ENCODE measurements at regions not wholly inside any gene's neighbourhood (a gene's known extent, or its start where the extent isn't known, plus 50 kb on each side); places are given as distances from the start of the nearest gene placed in this dataset.

- DNase-seq: no peak
- Histone ChIP-seq H3K27ac (no peak overlapping the region), H3K9me3 (no peaks in the 10 kb centered on the region), H3K27me3 (no peaks in the 10 kb centered on the region), H3K4me1 (no peaks in the 10 kb centered on the region), H3K36me3 (no peaks in the 10 kb centered on the region), H3K9ac (ENCODE audit: low read depth in 2 of 2, low read length in 2 of 2) (no peak overlapping the region), H3K4me3 (no peak overlapping the region)
- intact Hi-C loops (cut with DNase I): no loop called here
- TF ChIP-seq CTCF (IDR thresholded peaks at IDR 0.05): no peak
Measured at GRCh38 chr1:219751870-219752507, 139.1 kb upstream of the ZC3H11B start.

DNA sequence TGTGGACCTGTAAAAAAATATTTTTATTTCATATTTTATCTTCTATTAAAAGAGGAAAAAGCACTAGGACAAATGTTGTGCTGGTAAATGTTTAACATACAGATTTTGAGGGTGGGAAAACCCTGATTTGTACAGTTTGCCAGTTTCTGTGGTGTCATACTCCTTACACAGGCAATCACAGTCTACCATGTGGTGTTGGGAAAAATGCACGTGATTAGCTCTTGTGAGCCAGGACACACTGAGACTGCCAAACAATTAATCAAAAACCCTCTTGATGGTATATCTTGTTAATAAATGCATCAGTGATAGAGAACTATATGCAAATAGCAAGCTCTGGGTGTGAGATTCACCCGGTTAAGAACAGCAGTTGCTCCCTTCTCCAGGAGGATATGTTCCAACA is 136.5 kb upstream of the ZC3H11B start:
- no peak for DNase-seq
- TF ChIP-seq CTCF (IDR thresholded peaks at IDR 0.05): no peak

GRCh38 chr1:219746141-219746540 is 133.2 kb upstream of the ZC3H11B start:
- intact Hi-C loops (cut with DNase I): no loop called here
- Histone ChIP-seq H3K36me3 (no peaks in the 10 kb centered on the region), H3K27ac (no peak overlapping the region)

More for the DNA sequence above, 136.5 kb upstream of the ZC3H11B start:
- no peak overlapping the region for H3K9ac ChIP-seq (ENCODE audit: low read depth in 2 of 2, low read length in 2 of 2)
- H3K36me3 ChIP-seq: no peaks in the 10 kb centered on the region
- H3K27me3 ChIP-seq: no peaks in the 10 kb centered on the region
- no peak overlapping the region for H3K4me3 ChIP-seq
- H3K4me1 ChIP-seq: no peaks in the 10 kb centered on the region
- intact Hi-C loops (cut with DNase I): no loop called here
- H3K27ac ChIP-seq: no peak overlapping the region
- H3K9me3 ChIP-seq: no peaks in the 10 kb centered on the region

DNA sequence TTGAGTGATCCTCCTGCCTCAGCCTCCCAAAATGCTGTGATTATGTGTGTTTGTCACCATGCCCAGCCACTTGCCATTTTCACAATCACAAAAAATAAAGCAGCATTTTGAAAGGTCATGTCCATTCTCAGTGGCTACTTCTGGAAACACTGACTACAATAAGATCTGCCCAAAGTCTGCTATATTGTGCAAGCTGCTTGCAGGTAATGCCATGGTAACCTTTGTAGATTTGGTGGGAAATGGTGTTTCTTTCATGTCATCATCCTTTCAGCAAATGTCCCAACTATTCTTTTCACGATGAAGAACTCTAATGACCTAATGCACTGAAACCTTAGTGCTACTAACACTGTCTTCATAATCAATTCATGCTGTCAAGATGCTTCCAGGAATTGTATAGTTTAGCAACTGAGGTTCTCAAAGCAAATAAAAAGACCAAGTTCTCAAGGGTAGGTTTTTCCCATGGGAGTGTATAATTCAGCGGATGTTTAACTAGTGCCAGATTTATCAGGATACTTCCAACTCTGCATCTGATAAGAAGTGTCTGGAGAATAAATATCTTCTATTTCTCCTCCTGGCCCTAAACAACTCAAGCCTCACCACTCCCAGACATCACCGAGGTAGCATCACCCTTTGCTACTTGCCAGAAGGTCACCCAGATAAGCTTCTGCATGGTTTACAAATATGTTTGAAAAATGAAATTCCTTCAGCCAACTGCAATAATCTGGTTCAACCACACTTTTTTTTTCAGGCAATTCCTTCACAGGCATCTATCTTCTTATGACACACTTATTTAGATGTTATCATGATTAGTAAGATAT is 132.0 kb upstream of the ZC3H11B start:
- H3K27ac ChIP-seq: no peak overlapping the region
- no peaks in the 10 kb centered on the region for H3K36me3 ChIP-seq
- H3K4me3 ChIP-seq: no peak overlapping the region
- H3K9me3 ChIP-seq: no peaks in the 10 kb centered on the region
- no peak for DNase-seq
- H3K4me1 ChIP-seq: no peaks in the 10 kb centered on the region
- no peak for TF ChIP-seq CTCF (IDR thresholded peaks at IDR 0.05)
- intact Hi-C loops (cut with DNase I): no loop called here
- no peak overlapping the region for H3K9ac ChIP-seq (ENCODE audit: low read depth in 2 of 2, low read length in 2 of 2)
- no peaks in the 10 kb centered on the region for H3K27me3 ChIP-seq

More at GRCh38 chr1:219746141-219746540, 133.2 kb upstream of the ZC3H11B start:
- H3K27me3 ChIP-seq: no peaks in the 10 kb centered on the region
- DNase-seq: no peak
- no peak overlapping the region for H3K4me3 ChIP-seq
- no peak overlapping the region for H3K9ac ChIP-seq (ENCODE audit: low read depth in 2 of 2, low read length in 2 of 2)
- H3K9me3 ChIP-seq: no peaks in the 10 kb centered on the region
- no peak for TF ChIP-seq CTCF (IDR thresholded peaks at IDR 0.05)
- no peaks in the 10 kb centered on the region for H3K4me1 ChIP-seq

DNA sequence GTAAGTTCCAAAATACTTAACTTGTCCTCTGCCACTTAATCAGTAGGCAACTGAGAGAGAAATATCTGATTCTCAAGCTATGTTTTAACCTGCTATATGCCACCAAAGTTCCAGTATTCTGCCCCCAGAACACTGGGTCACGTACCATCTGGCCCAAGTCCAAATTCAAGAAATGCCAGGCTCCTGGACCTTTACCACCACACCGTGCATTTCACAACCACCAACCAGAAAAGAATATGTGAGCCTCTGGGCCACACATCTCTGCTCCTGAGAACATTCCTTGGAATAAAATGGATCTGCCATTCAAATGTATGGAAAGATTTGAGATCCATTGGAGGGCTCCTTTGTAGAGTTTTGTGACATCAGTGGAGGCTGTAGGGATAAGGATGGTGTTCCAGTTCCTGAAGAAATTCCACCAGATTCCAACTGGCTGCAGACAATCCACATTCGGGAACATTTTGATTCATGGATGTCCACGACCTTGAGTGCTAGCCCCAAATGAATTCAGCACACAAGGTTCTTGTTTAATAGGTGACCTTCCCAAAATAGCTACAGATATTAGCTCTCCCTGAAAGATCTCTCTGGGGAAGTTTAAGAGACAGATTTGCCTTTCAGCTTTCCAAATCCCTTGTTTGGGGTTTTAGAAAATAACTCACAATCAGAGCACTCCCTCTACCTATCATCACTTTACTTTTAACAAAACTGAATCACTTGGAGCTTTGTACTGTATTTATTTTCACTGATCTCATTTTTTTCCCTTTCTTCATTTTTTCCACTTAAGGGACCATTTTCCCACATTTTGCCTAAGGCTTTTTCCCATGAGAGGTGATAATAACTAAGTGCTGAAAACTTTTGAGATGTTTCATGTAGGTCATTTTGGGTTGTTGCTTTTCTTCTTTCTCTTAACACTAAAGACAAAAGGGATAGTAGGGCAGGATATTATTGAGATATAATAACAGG is 128.4 kb upstream of the ZC3H11B start:
- no peak for TF ChIP-seq CTCF (IDR thresholded peaks at IDR 0.05)
- Histone ChIP-seq H3K36me3 (no peaks in the 10 kb centered on the region), H3K9ac (ENCODE audit: low read depth in 2 of 2, low read length in 2 of 2) (no peak overlapping the region), H3K4me3 (no peak overlapping the region), H3K9me3 (no peaks in the 10 kb centered on the region), H3K27me3 (no peaks in the 10 kb centered on the region), H3K27ac (no peak overlapping the region), H3K4me1 (no peaks in the 10 kb centered on the region)
- intact Hi-C loops (cut with DNase I): no loop called here
- no peak for DNase-seq

Measured in colonic mucosa (tissue), 4 donors.